C4-2B (cell line): ENCODE measurements at regions not wholly inside any gene's neighbourhood (a gene's known extent, or its start where the extent isn't known, plus 50 kb on each side); places are given as distances from the start of the nearest gene placed in this dataset.
"Not testable (repeated sequence)": the region's sequence is repeated elsewhere in the genome, so short reads cannot be mapped to it uniquely, and the experiment has no call there.

Experiments
- H3K27ac ChIP-seq: fragments of 450-650 bp; 2 replicates; pipeline ENCODE4 v1.5.1; 2017
- ZFX ChIP-seq: fragments of 450-650 bp; IDR thresholded peaks from 2 replicates; pipeline ENCODE4 v1.6.1; 2017
- TF ChIP-seq, protein P1 (sequence below): fragments of 450-650 bp; conservative IDR thresholded peaks from 2 replicates; pipeline ENCODE4 v1.5.1; 2017; ENCODE audit warnings: mild to moderate bottlenecking

DNA sequence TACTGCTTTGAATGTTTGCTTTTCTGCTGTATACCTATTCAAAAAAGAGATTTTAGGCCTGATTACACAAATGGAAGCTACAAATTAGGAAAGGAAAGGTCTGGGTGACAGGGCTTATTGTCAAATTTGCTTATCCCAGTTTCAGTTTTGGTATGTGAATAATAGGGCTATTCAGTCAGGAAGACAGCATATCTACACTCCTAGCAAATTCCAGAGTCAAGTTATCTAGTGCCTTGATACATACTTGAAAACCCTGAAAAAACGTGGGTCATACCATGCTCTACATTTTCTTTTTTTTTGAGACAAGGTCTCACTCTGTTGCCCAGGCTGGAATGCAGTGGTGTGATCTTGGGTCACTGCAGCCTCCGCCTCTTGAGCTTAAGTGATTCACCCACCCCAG, 59.2 kb upstream of the CCDC180 start:
- H3K27ac ChIP-seq, result not testable (repeated sequence)

DNA sequence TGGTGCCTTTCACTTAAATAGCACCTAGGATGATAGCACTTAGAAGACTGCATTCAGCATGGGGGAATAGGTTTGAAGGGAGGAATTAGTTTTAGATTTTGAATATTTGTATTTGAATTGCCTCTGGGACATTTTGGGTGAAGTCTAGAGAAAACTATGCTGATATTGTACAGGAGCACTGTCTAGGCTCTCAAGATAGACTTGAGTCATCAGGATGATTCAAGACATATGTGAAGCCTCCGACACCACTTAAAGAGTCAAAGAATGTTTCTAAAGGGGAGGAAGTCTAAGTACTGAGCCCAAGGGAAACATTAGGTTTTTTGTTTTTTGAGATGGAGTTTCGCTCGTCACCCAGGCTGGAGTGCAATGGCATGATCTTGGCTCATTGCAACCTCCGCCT, 63.9 kb upstream of the CCDC180 start:
- TF ChIP-seq ZFX, result no peak
- TF ChIP-seq, protein P1, sequence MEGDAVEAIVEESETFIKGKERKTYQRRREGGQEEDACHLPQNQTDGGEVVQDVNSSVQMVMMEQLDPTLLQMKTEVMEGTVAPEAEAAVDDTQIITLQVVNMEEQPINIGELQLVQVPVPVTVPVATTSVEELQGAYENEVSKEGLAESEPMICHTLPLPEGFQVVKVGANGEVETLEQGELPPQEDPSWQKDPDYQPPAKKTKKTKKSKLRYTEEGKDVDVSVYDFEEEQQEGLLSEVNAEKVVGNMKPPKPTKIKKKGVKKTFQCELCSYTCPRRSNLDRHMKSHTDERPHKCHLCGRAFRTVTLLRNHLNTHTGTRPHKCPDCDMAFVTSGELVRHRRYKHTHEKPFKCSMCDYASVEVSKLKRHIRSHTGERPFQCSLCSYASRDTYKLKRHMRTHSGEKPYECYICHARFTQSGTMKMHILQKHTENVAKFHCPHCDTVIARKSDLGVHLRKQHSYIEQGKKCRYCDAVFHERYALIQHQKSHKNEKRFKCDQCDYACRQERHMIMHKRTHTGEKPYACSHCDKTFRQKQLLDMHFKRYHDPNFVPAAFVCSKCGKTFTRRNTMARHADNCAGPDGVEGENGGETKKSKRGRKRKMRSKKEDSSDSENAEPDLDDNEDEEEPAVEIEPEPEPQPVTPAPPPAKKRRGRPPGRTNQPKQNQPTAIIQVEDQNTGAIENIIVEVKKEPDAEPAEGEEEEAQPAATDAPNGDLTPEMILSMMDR, result no peak
- no peak overlapping the region for H3K27ac ChIP-seq

DNA sequence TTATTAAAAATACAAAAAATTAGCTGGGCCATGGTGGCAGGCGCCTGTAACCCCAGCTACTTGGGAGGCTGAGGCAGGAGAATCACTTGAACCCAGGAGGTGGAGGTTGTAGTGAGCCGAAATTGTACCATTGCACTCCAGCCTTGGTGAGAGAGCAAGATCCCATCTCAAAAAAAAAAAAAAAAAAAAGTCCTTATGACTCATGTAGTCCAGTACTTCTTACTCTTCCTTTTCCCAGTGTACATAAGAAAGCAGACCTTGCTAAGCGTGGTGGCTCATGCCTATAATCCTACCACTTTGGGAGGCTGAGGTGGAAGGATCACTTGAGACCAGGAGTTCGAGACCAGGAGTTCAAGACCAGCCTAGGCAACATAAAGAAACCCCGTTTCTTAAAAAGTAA, 66.0 kb upstream of the CCDC180 start:
- H3K27ac ChIP-seq, result not testable (repeated sequence)

DNA sequence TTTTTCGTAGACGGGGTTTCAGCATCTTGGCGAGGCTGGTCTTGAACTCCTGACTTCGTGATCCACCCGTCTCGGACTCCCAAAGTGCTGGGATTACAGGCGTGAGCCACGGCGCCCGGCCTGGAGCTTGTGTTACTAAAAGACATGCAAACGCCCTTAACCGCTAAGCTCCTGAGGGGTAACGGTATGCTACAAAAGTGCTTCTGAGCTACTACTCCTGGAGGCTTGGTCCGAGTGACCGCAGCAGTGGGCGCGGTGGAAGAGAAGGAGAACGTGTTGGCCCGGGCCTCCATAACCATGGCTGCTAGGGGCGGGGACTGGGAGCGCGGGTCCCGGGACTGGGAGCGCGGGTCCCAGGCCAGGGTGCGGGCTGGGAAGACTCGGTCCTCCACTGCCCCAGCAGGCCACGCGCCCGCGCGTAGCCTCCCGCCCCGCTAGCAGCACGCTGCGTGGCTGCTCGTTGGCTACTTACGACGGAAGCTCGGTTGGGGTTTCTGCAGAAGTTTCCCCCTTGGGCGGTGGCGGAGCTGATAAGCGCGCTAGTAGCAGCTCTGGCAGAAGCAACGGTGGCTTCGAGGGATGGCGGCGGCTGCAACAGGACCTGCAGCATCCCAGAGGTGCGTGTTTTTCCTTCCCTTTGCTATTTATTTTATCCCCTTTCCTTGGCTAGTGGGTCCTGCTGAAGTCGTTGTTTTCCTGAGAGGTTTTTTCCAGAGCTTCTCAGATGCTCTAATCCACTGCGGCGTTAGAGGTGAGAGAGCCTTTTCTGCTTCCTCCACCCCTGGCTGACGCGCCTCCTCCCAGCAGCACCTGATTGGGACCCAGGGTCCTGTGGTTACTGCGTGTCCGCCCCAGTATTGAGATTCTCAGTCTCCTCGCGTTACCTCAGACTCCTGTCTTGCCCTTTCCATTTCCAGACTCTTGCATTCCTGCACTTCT, 69.2 kb upstream of the CCDC180 start:
- peak overlapping the region; percentile 70 for H3K27ac ChIP-seq
- TF ChIP-seq, protein P1, result no peak
- peak; percentile 50 for TF ChIP-seq ZFX

DNA sequence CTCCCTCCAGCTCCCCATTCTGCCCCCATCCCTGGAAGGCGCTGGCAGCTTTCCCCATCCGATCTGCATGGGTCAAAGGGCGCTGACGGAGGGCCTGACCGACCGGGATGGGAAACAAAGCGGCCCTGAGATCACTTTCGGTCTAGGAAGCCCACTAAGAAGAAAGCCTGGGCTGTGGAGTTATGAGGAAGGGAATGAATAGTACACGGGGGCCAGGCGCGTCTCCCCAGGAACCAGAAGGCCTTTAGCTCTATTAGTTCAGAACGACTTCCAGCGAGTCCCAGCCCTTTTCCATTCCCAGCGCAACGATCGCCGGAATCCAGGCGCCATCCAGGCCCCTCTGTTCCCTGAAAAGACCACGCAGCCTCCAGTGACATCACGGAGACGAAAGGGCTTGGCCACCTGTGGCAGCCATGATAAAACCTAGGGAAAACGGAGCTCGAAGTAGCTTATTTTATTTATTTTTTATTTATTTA, 70.1 kb upstream of the CCDC180 start:
- TF ChIP-seq, protein P1, result no peak
- no peak for TF ChIP-seq ZFX
- no peak overlapping the region; the same call in 1 of the 2 replicates for H3K27ac ChIP-seq

DNA sequence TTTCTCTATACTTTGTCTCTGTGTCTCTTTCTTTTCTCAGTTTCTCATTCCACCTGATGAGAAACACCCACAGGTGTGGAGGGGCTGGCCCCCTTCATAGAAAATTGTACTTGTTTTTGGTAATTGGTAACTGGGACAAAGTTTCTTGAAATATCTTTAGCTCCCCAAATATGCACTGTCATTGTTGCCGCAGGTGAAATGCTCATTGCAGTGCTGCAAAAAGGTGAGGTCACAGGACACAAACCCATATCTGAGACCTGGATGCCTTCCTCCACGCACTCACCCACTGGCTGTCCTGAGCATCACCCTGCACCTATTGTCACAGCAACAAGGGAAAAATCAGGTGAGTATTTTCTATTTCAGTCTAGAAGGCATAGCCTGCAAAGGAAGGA, 74.5 kb upstream of the CCDC180 start:
- not testable (repeated sequence) for H3K27ac ChIP-seq

DNA sequence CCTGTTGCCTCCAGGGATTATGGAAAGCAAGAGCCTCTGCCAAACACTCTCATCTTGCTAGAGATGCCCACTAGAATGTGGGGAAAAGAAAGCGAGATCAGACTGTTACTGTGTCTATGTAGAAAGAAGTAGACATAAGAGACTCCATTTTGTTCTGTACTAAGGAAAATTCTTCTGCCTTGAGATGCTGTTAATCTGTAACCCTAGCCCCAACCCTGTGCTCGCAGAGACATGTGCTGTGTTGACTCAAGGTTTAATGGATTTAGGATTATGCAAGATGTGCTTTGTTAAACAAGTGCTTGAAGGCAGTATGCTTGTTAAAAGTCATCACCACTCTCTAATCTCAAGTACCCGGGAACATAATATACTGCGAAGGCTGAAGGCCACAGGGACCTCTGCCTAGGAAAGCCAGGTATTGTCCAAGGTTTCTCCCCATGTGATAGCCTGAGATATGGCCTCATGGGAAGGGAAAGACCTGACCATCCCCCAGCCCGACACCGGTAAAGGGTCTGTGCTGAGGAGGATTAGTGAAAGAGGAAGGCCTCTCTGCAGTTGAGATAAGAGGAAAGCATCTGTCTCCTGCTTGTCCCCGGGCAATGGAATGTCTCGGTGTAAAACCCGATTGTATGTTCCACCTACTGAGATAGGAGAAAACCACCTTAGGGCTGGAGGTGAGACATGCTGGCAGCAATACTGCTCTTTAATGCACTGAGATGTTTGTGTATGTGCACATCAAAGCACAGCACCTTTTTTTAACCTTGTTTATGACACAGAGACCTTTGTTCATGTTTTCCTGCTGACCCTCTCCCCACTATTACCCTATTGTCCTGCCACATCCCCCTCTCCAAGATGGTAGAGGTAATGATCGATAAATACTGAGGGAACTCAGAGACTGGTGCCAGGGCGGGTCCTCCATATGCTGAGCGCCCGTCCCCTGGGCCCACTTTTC, 75.1 kb upstream of the CCDC180 start:
- H3K27ac ChIP-seq, result not testable (repeated sequence)

DNA sequence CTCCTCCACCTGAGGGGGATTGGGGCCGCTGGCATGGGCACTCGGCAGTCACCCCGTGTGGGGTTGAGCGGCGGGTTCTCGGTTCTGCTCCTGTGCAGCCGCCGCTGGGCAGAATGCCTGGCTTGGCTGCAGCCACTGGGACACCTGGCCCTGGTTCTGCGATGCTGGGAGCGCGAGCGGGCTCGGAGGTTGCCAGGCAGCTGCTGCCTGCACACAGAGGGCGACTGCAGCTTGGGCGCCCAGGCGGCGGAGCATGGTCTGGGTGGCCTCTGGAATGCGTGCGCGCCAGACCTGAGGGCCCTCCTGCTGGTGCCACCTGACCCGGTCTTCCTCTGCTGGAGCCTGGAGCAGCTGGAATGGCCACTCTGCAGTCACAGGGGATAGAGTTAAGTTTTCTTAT, 85.1 kb upstream of the CCDC180 start:
- not testable (repeated sequence) for H3K27ac ChIP-seq

DNA sequence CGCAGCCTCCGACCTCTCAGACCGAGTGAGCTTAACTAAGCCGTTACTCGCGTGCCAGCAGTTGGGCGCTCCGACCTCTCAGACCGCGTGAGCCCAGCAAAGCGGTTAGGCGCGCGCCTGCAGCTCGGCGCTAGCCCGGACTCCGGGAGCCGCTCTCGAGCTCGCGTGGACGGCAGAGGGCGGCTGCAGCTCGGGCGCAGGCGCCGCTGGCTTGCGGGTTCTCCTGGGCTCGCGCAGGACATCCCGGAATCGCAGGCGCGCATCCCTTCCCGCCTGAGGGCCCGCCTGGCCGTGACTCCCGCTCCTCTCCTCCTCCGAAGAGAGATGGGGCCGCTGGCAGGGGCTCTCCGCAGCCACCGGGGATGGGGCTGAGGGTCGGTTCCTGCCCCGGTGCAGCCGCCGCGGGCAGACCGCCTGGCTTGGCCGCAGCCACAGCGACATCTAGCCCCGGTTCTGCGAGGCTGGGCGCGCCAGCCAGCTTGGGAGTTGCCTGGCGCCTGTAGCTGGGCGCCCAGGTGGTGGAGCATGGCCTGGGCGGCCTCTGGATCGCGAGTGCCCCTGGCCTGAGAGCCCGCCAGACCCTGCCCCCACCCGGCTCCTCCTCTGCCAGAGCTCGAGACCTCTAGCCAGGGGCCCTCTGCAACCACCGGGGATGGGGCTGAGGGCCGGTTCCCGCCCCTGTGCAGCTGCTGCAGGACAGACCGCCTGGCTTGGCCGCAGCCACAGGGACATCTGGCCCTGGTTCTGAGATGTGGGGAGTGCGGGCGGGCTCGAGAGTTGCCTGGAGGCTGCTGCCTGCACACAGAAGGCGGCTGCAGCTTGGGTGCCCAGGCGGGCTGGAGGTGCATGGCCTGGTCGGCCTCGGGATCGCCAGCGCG, 85.7 kb upstream of the CCDC180 start:
- not testable (repeated sequence) for H3K27ac ChIP-seq
- TF ChIP-seq, protein P1, result peak; percentile 52
